Keratinocyte (primary cell): ENCODE measurements at regions not wholly inside any gene's neighbourhood (a gene's known extent, or its start where the extent isn't known, plus 50 kb on each side); places are given as distances from the start of the nearest gene placed in this dataset.

Source experiments
- DNase-seq: peaks from one replicate; pipeline ENCODE4 v3.0.0-alpha.2; 2011; ENCODE audit warnings: low read depth, missing footprints, low spot score
- FAIRE-seq: peaks from 2 replicates; lab custom pipeline; 2011; peaks lifted over from hg19 to GRCh38; lab: Jason Lieb, UNC
- H2AFZ ChIP-seq: 2 replicates; pipeline ENCODE4 v1.6.0; 2012; ENCODE audit warnings: low read length, control low read depth, inconsistent platforms; ENCODE audit not compliant: control insufficient read depth
- H3K27ac ChIP-seq: 2 replicates; pipeline ENCODE4 v1.5.1; 2011; ENCODE audit warnings: low read length; ENCODE audit not compliant: control insufficient read depth, insufficient read depth
- H3K27me3 ChIP-seq: 3 replicates; pipeline ENCODE4 v1.6.0; 2011; ENCODE audit warnings: low read length; ENCODE audit not compliant: control insufficient read depth, insufficient read depth; ENCODE audit errors: extremely low read depth
- H3K36me3 ChIP-seq, 2 experiments: 2 replicates in 1 of 2; 3 replicates in 1 of 2; pipeline ENCODE4 v1.5.1; 2011; ENCODE audit warnings: low read length in 2 of 2, mild to moderate bottlenecking in 1 of 2; ENCODE audit not compliant: control insufficient read depth in 2 of 2, insufficient read depth in 2 of 2; ENCODE audit errors: extremely low read depth in 1 of 2
- H3K4me1 ChIP-seq: 3 replicates; pipeline ENCODE4 v1.5.1; 2011; ENCODE audit warnings: low read length; ENCODE audit not compliant: control insufficient read depth, insufficient read depth; ENCODE audit errors: extremely low read depth
- H3K4me2 ChIP-seq: 3 replicates; pipeline ENCODE4 v1.6.0; 2011; ENCODE audit warnings: low read depth, low read length; ENCODE audit not compliant: control insufficient read depth, insufficient read depth; ENCODE audit errors: extremely low read depth
- H3K4me3 ChIP-seq, 3 experiments: fragments of 200-600 bp in 1 of 3; sonication (generic) in 1 of 3; 2 replicates in 2 of 3; 3 replicates in 1 of 3; pipeline ENCODE4 v1.5.1; 2011 to 2016; ENCODE audit warnings: low read length in 3 of 3, mild to moderate bottlenecking in 3 of 3, control low read depth in 2 of 3, inconsistent platforms in 1 of 3, low read depth in 1 of 3, mixed read lengths in 1 of 3, mixed run types in 1 of 3, moderate library complexity in 1 of 3; ENCODE audit not compliant: control insufficient read depth in 2 of 3, insufficient read depth in 2 of 3; ENCODE audit errors: extremely low read depth in 1 of 3
- H3K79me2 ChIP-seq: 2 replicates; pipeline ENCODE4 v1.6.0; 2012; ENCODE audit warnings: low read length; ENCODE audit not compliant: control insufficient read depth, insufficient read depth
- H3K9ac ChIP-seq: 3 replicates; pipeline ENCODE4 v1.6.0; 2011; ENCODE audit warnings: low read length; ENCODE audit not compliant: control insufficient read depth, insufficient read depth; ENCODE audit errors: extremely low read depth
- H3K9me1 ChIP-seq: 3 replicates; pipeline ENCODE4 v1.6.0; 2011; ENCODE audit warnings: low read length; ENCODE audit not compliant: control insufficient read depth, insufficient read depth; ENCODE audit errors: extremely low read depth
- H3K9me3 ChIP-seq: 2 replicates; pipeline ENCODE4 v1.5.1; 2012; ENCODE audit warnings: low read depth, low read length; ENCODE audit not compliant: control insufficient read depth
- H4K20me1 ChIP-seq: 3 replicates; pipeline ENCODE4 v1.6.0; 2011; ENCODE audit warnings: low read length; ENCODE audit not compliant: control insufficient read depth, insufficient read depth; ENCODE audit errors: extremely low read depth
- CTCF ChIP-seq, 3 experiments: IDR thresholded peaks in 1 of 3; conservative IDR thresholded peaks in 1 of 3; optimal IDR thresholded peaks in 1 of 3; 2 replicates in 2 of 3; 3 replicates in 1 of 3; pipeline versions ENCODE3 to v1.5.1; 2011; ENCODE audit warnings: low read length in 3 of 3, mild to moderate bottlenecking in 3 of 3, moderate library complexity in 2 of 3, control low read depth in 1 of 3, inconsistent platforms in 1 of 3; ENCODE audit not compliant: insufficient read depth in 2 of 3; ENCODE audit errors: extremely low read depth in 1 of 3
- EZH2 ChIP-seq: IDR thresholded peaks from one replicate; pipeline ENCODE4 v1.6.1; 2012; ENCODE audit warnings: inconsistent platforms, mild to moderate bottlenecking, low read length, moderate library complexity
- dilution Hi-C: fragments of 300-500 bp; cut with MboI; formaldehyde crosslinking; loops from one replicate; pipeline ENCODE4 v1.7.0; 2020; ENCODE audit warnings: low sequenced_read_pairs; ENCODE audit not compliant: extremely low pct_ligation_motif_present

GRCh38 chr3:55272031-55272645 is 215.0 kb downstream of the WNT5A start:
- FAIRE-seq (no peak), DNase-seq (no peak)
- Histone ChIP-seq H3K4me3 (no peak overlapping the region), H3K4me2 (no peak overlapping the region), H4K20me1 (no peaks in the 10 kb centered on the region), H3K9me3 (no peaks in the 10 kb centered on the region), H3K27ac (no peak overlapping the region), H2AFZ (no peak overlapping the region), H3K9ac (no peak overlapping the region), H3K27me3 (no peaks in the 10 kb centered on the region), H3K79me2 (no peaks in the 10 kb centered on the region), H3K9me1 (no peaks in the 10 kb centered on the region), H3K4me1 (no peaks in the 10 kb centered on the region), H3K36me3 (no peaks in the 10 kb centered on the region)
- no peak for TF ChIP-seq CTCF (optimal IDR thresholded peaks at IDR 0.05 in 1 of 3, IDR thresholded peaks at IDR 0.05 in 1 of 3, conservative IDR thresholded peaks at IDR 0.05 in 1 of 3; ENCODE audit: extremely low read depth in 1 of 3, insufficient read depth in 2 of 3, low read length in 3 of 3)
- TF ChIP-seq EZH2: no peak
- dilution Hi-C loops: no loop called here

GRCh38 chr3:55271549-55271948 is 215.6 kb downstream of the WNT5A start:
- Histone ChIP-seq H3K27ac (no peak overlapping the region), H3K4me3 (no peak overlapping the region), H3K36me3 (no peaks in the 10 kb centered on the region), H4K20me1 (no peaks in the 10 kb centered on the region), H3K4me2 (no peak overlapping the region), H3K9me3 (no peaks in the 10 kb centered on the region), H3K4me1 (no peaks in the 10 kb centered on the region), H3K27me3 (no peaks in the 10 kb centered on the region), H2AFZ (no peak overlapping the region), H3K9ac (no peak overlapping the region), H3K9me1 (no peaks in the 10 kb centered on the region), H3K79me2 (no peaks in the 10 kb centered on the region)
- no peak for FAIRE-seq
- dilution Hi-C loops: no loop called here
- DNase-seq: no peak
- TF ChIP-seq EZH2: no peak
- no peak for TF ChIP-seq CTCF (optimal IDR thresholded peaks at IDR 0.05 in 1 of 3, IDR thresholded peaks at IDR 0.05 in 1 of 3, conservative IDR thresholded peaks at IDR 0.05 in 1 of 3; ENCODE audit: extremely low read depth in 1 of 3, insufficient read depth in 2 of 3, low read length in 3 of 3)
